ENCODE measurements at regions not wholly inside any gene's neighbourhood (a gene's known extent, or its start where the extent isn't known, plus 50 kb on each side); places are given as distances from the start of the nearest gene placed in this dataset.

DNA sequence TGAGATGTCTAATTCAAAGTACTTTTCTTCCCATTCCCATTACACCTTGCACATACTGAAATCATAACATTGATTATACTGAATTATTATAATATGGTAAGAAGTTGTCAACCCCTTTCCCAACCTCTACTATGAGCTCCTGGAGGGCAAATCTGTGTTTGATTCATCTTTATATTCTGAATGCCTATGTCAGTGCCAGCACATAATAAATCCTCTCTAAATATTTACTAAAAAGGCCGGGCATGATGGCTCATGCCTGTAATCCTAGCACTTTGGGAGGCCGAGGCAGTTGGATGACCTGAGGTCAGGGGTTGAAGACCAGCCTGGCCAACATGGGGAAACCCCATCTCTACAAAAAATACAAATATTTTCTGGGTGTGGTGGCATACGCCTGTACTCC lies 392.5 kb upstream of the CADM2 start:
- TF ChIP-seq CTCF (conservative IDR thresholded peaks at IDR 0.05; ENCODE audit: low read length) (no peak), EZH2phosphoT487 (IDR thresholded peaks at IDR 0.05; ENCODE audit: borderline replicate concordance) (no peak)
